Fibroblast of gingiva (primary cell): ENCODE measurements at regions not wholly inside any gene's neighbourhood (a gene's known extent, or its start where the extent isn't known, plus 50 kb on each side); places are given as distances from the start of the nearest gene placed in this dataset.
A peak's percentile ranks its signal among the peaks of the same experiment; 100 is the strongest.
"Not testable (repeated sequence)": the region's sequence is repeated elsewhere in the genome, so short reads cannot be mapped to it uniquely, and the experiment has no call there.

Experiments used
- DNase-seq: peaks from one replicate; pipeline ENCODE4 v3.0.0-alpha.2; 2011; ENCODE audit warnings: low read depth

DNA sequence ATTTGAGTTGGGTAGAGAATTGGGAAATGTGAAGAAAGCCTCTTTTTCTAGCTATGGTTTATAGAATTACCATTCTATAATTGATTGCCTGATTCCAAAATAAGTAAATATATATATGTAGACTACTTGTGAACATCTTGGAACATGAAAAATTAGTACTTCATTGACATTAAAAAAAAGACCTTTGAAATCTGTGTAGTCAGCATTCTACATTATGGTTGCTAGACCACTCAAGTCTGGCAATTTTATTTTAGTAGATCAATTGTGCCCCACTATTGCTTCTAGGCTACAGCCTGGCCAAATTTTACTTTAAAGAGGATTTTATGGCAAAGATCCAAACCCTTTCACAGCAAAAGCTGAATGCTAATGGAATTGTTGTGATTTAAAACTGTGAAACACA, 279.8 kb downstream of the IKZF2 start:
- DNase-seq, result no peak

DNA sequence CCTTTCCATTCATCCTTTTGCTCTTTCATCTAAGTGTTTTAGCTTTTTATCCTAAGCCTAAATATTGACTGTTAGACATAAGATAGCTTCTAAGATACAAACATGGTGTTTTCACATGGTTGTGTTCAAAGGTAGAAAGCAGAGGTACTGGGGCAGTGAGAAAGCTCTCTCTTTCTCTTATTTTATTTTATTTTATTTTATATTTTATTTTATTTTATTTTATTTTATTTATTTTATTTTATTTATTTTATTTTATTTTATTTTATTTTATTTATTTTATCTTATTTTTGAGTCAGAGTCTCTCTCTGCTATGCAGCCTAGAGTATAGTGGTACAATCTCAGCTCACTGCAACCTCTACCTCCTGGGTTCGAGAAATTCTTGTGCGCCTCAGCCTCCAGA, 287.2 kb downstream of the IKZF2 start:
- DNase-seq, result no peak

DNA sequence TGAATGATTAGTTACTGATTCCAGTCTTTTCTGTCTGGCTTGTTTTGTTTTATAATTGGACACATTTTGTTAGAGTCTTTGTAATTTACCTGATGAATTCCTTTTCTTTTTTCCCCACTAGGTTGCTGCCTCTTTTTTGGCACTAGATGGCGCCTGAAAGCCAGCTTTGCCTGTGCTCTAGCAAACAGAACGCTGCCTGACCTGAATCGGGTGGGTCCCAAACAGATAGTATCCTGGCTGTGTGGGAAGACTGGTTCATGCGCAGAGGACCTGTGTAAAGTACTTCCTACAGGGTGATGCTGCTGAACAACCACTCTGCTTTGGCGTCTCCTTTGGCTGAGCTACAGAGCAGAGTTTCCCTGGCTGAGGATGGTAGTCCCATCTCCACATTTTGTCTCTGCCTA, 288.2 kb downstream of the IKZF2 start:
- peak; percentile 4 for DNase-seq

DNA sequence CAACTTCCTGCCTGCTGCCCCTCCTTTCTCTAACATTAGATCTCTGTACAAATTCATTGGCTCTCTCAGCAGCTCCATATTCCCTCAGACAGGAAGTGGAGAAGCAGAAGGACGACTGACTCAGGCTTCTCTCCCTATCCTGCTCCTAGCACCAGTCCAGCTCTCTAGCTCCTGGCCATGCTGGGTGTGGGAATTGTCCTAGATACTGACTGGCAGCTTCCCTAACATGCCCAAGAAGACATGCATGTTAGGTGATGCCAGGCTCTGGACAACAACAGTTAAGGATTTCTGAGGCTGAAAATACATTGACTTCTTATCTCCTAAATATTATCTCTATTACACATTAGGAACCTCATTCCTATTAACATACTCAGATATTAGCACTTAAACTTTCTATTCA, 292.9 kb downstream of the IKZF2 start:
- DNase-seq, result no peak

DNA sequence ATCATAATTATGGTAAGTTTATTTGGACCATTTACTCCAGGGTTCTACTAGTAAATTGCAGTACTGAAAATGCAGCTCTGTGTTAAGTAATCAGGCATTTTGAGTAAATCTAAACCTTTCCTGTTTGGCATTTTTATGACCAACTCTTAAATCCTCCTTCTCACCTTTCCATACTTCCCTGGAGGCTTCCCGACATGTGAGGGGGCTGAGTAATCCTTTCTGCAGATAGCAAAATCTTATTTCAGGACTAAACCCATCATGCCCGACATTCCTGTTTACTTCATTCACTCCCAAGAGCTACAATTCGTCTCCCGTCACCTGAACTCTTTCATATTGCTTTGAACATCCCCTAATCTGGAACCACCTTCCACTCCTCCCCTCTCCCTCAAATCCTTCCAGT, 296.6 kb downstream of the IKZF2 start:
- no peak for DNase-seq

DNA sequence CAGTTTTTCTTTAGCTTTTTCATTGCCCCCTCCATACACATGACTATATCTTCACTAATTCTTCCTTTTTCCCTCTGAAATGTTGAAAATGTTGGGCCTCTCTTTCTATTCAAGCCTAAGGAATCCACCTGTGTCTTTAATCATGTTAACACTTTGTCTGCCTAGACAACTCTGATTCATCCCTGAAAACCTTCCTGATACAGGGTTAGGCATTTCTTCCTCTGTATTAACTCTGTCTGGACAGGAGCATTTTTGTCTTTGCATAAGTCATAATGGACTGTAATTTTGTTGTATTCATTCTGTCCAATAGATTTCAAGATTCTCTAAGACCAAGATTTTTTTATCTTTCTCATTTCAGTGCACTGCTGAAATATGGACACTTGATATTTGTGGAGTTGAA, 297.3 kb downstream of the IKZF2 start:
- DNase-seq, result no peak

DNA sequence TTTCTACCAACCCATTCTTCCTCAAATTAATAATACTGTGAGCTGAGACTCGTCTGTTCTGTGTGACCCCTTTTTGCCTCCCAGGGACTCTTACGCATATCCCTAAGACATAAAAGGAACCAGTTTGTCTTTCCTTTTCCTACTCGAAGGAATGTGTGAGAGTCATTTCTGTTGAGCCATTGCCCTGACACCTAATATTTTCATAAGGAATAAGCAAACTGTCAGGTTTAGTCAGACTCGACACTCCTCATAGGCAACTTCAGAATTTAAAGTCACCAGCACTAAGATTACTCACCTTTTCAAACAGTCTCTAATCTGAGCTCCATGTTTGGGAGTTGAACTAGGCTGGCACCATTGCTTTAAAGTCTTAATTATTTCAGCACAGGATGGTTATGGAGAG, 305.5 kb downstream of the IKZF2 start:
- DNase-seq, result no peak

DNA sequence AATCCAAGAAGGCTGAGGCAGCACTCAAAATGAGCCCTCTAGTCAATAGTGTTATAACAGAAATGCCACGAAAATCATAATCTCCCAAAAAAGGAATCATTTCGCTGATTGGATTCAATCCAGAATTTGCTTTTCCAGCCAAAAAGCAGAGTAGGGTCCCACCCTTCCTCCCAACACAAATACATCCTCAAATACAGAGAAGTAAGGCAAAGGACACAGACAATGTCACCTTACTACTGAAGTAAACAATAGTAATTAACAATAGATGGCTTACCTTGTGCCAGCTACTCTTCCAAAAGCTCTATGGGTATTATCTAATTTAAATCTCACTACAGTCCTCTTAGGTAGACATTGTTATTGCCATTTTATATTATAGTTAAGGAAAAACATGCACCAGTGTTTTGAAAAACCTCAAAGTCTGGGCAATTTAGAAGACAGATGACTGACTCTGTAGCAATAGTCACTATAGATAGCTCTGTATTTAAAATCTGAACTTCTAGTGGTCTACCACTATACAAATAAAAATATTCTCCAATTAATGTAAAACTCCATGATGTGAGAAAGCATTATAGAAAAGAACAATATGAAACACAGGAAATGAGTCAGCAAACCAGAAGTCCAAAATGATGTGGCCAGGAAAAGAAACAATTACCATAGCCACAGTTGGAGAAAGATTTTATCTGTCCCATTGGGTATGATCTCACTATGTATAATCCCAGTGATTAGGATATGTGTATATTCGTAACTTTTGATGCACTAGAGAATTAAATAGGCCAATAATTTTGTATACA, 305.0 kb upstream of the ERBB4 start:
- peak; percentile 48 for DNase-seq

DNA sequence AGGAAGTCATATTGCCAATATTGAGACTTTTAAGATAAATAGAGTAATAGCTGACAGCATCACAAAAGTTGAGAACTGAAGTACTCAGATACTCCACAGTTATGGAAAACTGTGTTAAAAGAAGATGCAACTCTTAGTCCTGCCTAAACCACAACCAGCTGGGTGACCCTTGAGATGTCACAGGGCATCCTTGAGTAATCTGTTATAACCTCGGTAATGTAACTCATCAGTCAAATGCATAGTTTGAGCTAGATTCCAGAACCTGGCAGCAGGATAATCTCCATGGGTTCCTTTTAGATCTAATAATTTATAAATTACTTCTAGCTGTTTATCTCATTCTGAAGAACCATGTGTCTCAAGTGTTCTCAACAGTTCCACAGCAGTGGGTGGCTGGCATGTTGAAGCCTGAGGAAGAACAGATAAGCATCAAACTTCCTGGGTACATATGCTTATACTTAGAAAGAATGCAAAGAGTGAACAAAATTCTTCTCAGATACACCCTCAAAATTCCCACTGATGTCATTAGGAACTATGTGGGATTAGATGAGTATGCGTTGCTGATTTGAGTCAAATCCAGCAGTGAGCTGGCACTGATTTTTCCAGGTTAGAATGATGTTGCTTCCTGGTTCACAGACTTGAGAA, 304.1 kb upstream of the ERBB4 start:
- DNase-seq, result peak; percentile 60

DNA sequence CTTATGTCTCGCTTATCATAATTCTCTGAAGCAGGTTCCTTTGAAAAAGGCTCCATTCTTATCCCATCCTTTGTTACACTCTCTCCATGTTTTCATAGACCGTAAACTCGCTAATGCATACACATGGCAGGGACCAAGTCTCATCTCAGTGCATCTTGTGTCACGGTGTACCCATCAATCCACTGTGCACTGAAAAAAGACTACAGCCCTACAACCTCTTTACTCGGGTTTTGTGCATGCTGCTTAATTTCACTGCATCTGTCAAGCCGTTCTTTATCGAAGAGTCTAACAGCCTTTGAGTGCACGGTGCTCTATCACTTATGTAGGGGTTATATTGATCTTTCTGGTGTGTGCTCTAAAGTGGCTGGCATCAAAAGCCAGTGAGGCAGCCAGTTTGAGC, 302.9 kb upstream of the ERBB4 start:
- no peak for DNase-seq

DNA sequence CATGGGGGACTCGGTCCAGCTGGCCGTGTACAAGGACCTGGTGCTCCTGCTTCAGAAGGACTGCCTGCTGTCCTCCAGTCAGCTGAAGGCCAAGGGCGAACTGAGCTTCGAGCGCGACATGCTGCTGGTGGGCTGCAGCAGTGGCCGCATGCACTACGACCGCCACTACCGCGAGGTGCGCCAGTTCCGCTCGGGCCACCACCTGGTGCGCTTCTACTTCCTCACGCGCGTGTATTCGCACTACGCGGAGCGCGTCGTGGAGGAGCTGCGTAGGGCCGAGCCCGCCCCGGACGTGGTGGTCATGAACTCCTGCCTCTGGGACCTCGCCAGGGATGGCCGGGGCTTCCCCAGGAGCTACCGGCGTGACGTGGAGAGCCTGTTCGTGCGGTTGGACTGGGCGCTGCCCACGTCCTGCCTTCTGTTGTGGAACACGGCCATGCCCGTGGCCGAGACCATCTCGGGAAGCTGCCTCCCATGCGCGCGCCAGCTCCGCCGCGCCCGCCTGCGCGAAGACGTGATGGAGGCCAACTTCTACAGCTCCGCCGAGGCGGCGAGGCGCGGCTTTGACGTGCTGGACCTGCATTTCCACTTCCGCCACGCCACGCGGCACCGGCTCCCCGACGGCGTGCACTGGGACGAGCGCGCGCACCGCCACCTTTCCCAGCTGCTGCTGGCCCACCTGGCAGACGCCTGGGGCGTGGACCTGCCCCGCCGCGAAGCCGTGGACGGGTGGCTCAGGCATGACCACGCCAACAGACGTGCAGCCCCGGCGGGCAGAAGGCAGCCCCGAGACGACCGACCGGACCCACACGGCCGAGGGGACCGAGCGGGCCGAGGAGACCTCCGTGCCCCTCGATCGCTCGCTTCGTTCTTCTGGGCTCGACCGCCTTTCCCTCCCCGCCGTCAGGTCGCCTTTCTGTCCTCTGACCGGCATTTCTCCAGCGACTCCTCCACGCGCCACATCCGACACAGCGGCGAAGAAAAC, 293.9 kb upstream of the ERBB4 start:
- DNase-seq, result no peak

DNA sequence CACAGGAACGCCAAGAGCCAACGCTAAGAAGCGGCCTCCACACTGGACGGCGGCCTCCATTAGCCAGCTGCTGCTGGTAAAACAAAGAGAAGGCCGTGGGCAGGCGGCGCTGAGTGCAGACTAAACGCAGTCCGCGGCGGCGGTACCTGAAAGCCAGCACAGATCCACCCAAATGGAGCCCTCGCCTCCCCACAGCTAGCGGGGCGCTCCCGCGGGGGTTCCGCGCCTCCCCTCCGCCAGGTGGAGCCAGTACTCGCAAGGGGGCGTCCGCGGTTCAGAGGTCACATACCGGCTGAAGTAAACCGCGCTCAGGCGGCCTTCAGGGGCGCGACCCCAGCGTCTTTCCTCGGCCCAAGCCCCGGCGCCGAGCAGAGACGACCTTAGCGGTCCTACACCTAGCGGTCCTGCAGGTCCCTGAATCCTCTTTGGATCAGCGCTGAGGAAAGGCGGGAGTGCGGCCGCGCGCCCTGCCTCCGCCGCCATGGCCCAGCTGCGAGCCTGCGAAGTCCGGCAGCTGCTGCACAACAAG, 293.1 kb upstream of the ERBB4 start:
- no peak for DNase-seq

DNA sequence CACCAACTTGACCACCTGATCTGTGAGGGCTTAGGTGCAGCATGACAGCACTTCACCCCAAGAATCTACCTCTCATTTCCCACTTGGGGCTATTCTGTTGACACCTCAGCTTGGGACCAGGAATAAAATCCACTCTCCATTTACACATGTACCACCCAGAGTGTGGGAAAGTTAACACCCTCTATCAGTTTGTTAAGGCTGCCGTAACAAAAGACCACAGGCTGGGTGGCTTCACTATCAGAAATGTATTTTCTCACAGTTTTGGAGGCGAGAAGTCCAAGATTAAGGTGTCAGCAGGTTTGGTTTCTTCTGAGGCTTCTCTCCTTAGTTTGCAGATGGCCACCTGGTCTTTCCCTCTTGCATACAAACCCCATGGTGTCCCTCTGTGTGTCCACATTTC, 277.7 kb upstream of the ERBB4 start:
- DNase-seq, result no peak

DNA sequence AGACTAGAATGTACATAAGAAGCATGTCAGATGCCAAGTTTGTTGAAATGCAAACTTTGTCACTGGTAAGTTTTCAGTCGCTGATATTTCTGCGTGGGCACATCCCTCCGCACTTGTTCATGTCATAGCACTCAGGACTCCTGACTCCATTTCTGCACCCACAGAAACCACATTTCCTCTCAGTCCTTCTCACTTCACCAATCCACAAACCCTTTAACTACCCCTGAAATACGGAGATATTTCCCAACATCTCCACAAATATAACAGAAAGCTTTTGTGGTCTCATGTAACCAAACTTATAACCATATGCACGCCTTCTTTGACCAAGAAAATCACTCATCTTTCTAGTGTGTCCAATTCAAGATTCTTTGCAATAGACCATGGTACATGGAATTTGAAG, 276.9 kb upstream of the ERBB4 start:
- no peak for DNase-seq

DNA sequence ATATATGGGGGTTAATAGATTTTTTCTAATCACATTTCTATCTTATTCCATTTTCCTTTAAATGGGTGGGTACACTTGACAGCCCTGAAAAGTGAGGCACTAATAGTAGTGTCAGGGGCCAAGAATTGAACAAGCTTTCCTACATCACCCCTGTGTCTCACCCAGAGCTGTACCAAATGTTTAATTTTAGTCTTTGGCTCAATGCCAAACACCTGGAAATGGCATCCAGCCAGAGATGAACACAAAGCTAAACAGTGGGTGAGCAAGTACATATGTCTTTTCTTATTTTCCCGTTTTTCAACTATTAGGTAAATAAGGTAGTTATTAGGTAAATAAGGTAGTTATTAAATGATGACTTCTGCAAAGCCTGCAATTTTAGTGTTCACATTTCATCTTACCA, 276.3 kb upstream of the ERBB4 start:
- DNase-seq, result no peak

DNA sequence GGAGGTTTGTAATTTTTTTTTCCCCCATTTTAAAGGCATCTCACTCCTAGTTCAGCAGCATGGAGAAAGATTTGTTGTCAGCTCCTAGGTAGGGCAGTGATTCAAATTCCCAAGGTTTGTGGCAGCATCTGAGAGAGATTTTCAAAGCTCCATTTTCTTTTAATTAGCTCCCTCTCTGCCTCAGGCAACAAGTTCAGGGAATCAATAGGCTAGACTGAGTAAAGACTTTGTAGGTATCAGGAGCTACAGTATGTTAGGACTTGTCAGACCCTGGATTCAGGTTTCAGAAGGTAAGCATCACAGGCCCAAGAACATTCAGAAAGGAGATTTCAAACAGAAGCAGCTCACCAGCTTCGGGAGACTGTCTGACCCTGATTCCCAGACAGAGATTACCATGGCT, 273.3 kb upstream of the ERBB4 start:
- no peak for DNase-seq

DNA sequence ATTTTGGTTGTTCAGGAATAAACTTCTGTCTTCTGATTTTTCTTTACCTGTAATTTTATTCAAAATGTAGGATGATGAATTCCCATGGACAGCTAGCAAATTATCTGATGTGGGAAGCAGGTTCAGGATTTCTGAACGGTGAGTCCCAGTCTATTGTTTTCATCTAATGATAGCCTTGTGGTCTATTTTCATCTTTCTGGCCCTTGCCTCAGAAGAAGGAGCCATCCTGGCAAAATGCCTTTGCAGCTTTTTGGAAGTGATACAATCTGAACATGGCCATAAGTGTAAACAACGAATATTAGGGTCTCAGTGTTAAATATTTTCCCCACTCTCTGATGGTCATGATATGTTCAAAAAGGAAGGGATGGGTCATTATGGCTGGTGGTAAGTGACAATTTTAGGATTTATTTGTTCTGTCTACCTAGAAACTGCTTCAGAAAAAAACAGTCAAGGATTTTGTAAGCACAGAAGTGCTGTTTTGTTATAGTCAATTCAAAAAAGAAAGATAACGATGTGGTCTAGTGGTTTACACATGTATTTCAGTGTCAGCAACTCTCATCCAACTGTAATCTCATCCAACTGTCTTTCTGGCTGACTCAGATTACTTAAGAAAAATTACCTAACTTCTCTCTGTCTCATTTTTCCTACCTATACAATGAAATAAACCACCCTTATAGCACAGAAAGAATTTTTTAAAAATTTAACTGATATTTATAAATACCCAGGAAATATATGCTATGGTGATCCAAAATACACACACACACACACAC, 272.6 kb upstream of the ERBB4 start:
- DNase-seq, result no peak

DNA sequence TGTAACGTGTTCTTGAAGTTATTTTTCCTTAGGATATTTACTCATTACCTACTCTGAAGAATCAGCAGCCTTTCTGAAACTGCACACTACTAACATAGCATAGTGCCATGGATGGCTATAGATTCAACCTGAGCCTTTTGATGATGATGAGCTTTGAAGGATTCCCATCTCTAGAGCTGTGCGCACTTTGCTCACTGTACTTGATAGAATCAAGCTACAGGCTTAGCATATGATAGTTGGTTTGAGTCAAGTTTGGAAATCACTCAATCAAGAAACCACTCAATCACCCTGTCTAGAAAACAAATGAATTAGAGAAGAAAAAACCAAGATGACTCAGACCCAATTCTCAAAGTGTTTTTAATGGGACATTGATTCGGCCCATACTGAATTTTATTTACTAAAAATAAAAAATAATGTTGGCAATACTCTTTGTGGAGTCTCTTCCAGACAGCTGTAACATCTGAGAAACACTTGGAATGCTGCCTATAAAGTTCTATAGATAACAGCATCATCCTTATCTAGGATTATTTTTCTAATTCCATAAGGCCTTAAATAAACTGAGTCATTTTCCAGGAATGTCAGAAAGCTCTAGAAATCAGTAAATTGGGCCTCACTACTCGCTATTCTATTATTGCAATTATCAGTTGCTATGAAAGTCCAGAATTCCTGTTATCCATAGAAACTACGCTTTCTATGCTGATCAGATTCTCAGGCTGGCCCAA, 259.0 kb upstream of the ERBB4 start:
- no peak for DNase-seq

DNA sequence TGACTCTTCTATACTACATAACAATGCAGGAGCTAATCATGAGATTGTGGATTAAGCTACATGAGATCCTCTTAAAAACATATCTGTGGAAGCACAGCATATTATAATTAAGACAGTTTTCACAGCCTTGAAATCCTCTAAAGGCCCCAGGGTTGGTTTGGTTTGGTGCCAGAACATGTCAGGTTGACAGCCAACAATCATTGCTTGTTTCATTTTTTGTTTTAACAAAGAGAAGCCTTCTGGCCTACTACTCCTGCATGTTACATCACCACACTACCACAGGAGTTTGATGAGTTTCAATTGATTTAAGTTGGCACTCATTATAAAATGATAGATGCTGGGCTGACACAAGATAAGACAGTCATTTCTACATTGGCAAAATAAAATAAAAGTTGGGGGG, 255.9 kb upstream of the ERBB4 start:
- DNase-seq, result no peak

DNA sequence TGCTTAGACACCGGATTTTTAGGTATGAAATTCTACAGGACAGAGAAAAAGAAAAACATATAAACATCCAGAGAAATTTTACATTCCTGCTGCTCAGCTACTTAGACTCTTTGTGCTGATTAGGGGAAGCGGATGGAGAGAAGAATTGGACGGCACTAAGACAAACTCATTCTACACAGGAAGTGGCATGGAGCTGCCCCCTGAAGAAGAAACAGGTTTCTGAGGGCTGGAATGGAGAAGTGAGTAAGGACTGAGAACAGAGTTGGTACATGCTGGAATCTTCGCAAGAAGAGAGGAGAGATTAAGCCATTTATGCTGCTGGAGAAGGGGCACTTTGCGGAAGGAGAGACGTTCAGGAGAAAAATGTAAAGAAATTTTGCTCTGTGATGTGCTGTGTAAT, 253.0 kb upstream of the ERBB4 start:
- DNase-seq, result no peak

DNA sequence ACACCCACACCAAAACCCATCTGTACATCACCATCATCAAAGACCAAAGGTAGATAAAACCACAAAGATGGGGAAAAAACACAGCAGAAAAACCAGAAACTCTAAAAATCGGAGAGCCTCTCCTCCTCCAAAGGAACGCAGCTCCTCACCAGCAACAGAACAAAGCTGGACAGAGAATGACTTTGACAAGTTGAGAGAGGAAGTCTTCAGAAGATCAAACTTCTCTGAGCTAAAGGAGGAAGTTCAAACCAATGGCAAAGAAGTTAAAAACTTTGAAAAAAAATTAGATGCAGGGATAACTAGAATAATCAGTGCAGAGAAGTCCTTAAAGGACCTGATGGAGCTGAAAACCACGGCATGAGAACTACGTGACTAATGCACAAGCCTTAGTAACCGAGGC, 247.5 kb upstream of the ERBB4 start:
- not testable (repeated sequence) for DNase-seq
